ENCODE measurements at regions not wholly inside any gene's neighbourhood (a gene's known extent, or its start where the extent isn't known, plus 50 kb on each side); places are given as distances from the start of the nearest gene placed in this dataset.

- H3K4me3 ChIP-seq (ENCODE audit: low read depth, low read length, poor library complexity, severe bottlenecking) = no peak overlapping the region
- DNase-seq (ENCODE audit: low spot score) = no peak
- TF ChIP-seq, protein P1, sequence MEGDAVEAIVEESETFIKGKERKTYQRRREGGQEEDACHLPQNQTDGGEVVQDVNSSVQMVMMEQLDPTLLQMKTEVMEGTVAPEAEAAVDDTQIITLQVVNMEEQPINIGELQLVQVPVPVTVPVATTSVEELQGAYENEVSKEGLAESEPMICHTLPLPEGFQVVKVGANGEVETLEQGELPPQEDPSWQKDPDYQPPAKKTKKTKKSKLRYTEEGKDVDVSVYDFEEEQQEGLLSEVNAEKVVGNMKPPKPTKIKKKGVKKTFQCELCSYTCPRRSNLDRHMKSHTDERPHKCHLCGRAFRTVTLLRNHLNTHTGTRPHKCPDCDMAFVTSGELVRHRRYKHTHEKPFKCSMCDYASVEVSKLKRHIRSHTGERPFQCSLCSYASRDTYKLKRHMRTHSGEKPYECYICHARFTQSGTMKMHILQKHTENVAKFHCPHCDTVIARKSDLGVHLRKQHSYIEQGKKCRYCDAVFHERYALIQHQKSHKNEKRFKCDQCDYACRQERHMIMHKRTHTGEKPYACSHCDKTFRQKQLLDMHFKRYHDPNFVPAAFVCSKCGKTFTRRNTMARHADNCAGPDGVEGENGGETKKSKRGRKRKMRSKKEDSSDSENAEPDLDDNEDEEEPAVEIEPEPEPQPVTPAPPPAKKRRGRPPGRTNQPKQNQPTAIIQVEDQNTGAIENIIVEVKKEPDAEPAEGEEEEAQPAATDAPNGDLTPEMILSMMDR (conservative IDR thresholded peaks at IDR 0.05; ENCODE audit: low read depth, low read length) = no peak
- TF ChIP-seq EZH2 (IDR thresholded peaks at IDR 0.05; ENCODE audit: borderline replicate concordance, low read depth, low read length, poor library complexity, severe bottlenecking) = no peak
- H3K4me1 ChIP-seq (ENCODE audit: insufficient read depth, low read length, poor library complexity, severe bottlenecking) = no peaks in the 10 kb centered on the region
- POLR2A ChIA-PET (ENCODE audit: low non-redundant PET) = no interaction called here
- H3K9me3 ChIP-seq (ENCODE audit: low read depth, low read length, poor library complexity, severe bottlenecking) = no peaks in the 10 kb centered on the region
- H3K27ac ChIP-seq (ENCODE audit: low read depth, low read length, poor library complexity, severe bottlenecking) = no peak overlapping the region
- no TSS peak for BruUV-seq (replicated peaks)
- intact Hi-C loops (cut with micrococcal nuclease; ENCODE audit: unreplicated experiment) = no loop called here
- H3K36me3 ChIP-seq (ENCODE audit: insufficient read depth, low read length, poor library complexity, severe bottlenecking) = no peaks in the 10 kb centered on the region
- no peaks in the 10 kb centered on the region for H3K27me3 ChIP-seq (replicated peaks; ENCODE audit: insufficient read depth, low read depth, low read length, poor library complexity)
- CTCF ChIA-PET = no interaction called here
Observed at GRCh38 chr5:53366245-53366644, 114.2 kb upstream of the FST start.

- ChIA-PET POLR2A (ENCODE audit: low non-redundant PET) (no interaction called here), CTCF (no interaction called here)
- no peak for DNase-seq (ENCODE audit: low spot score)
- H3K27me3 ChIP-seq (replicated peaks; ENCODE audit: insufficient read depth, low read depth, low read length, poor library complexity) = no peaks in the 10 kb centered on the region
- no peak overlapping the region for H3K4me3 ChIP-seq (ENCODE audit: low read depth, low read length, poor library complexity, severe bottlenecking)
- no TSS peak for BruUV-seq (replicated peaks)
- H3K36me3 ChIP-seq (ENCODE audit: insufficient read depth, low read length, poor library complexity, severe bottlenecking) = no peaks in the 10 kb centered on the region
- no peaks in the 10 kb centered on the region for H3K9me3 ChIP-seq (ENCODE audit: low read depth, low read length, poor library complexity, severe bottlenecking)
- intact Hi-C loops (cut with micrococcal nuclease; ENCODE audit: unreplicated experiment) = no loop called here
- H3K4me1 ChIP-seq (ENCODE audit: insufficient read depth, low read length, poor library complexity, severe bottlenecking) = no peaks in the 10 kb centered on the region
- TF ChIP-seq EZH2 (IDR thresholded peaks at IDR 0.05; ENCODE audit: borderline replicate concordance, low read depth, low read length, poor library complexity, severe bottlenecking) = no peak
- TF ChIP-seq, protein P1 (conservative IDR thresholded peaks at IDR 0.05; ENCODE audit: low read depth, low read length) = no peak
- no peak overlapping the region for H3K27ac ChIP-seq (ENCODE audit: low read depth, low read length, poor library complexity, severe bottlenecking)
Observed at GRCh38 chr5:53367727-53368126, 112.7 kb upstream of the FST start.

DNA sequence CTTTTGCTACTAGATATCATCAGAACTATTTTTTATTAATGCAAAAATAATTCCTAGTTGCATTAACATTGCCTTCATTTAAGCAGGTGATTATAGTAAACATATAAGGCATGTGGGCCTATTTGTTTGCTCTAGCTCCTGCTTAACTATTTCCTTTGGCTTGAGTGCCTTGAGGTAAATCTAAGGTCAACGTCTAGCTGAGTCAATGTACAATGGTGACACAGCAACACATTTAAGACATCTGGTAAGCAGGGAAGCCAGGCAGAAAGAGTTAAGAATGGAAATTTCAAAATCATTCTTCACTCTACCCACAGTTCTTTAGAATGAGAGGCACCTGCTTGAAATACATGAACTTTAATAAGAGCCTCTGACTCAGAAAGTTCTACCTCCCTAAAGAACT is 111.9 kb upstream of the FST start:
- Histone ChIP-seq H3K4me3 (ENCODE audit: low read depth, low read length, poor library complexity, severe bottlenecking) (no peak overlapping the region), H3K4me1 (ENCODE audit: insufficient read depth, low read length, poor library complexity, severe bottlenecking) (no peaks in the 10 kb centered on the region), H3K9me3 (ENCODE audit: low read depth, low read length, poor library complexity, severe bottlenecking) (no peaks in the 10 kb centered on the region), H3K27ac (ENCODE audit: low read depth, low read length, poor library complexity, severe bottlenecking) (no peak overlapping the region), H3K27me3 (replicated peaks; ENCODE audit: insufficient read depth, low read depth, low read length, poor library complexity) (no peaks in the 10 kb centered on the region), H3K36me3 (ENCODE audit: insufficient read depth, low read length, poor library complexity, severe bottlenecking) (no peaks in the 10 kb centered on the region)
- DNase-seq (ENCODE audit: low spot score) = no peak
- CTCF ChIA-PET = no interaction called here
- no TSS peak for BruUV-seq (replicated peaks)
- intact Hi-C loops (cut with micrococcal nuclease; ENCODE audit: unreplicated experiment) = no loop called here
- POLR2A ChIA-PET (ENCODE audit: low non-redundant PET) = no interaction called here
- TF ChIP-seq, protein P1 (conservative IDR thresholded peaks at IDR 0.05; ENCODE audit: low read depth, low read length) = no peak
- no peak for TF ChIP-seq EZH2 (IDR thresholded peaks at IDR 0.05; ENCODE audit: borderline replicate concordance, low read depth, low read length, poor library complexity, severe bottlenecking)
